CD4-positive, alpha-beta T cell treated with Interleukin-17A for 4 hours (primary cell): ENCODE measurements at regions not wholly inside any gene's neighbourhood (a gene's known extent, or its start where the extent isn't known, plus 50 kb on each side); places are given as distances from the start of the nearest gene placed in this dataset.
"Not testable (repeated sequence)": the region's sequence is repeated elsewhere in the genome, so short reads cannot be mapped to it uniquely, and the experiment has no call there.

Experiments
- DNase-seq: peaks from one replicate; pipeline ENCODE4 v3.0.0-alpha.2; 2020; ENCODE audit warnings: mixed read lengths

- DNase-seq = not testable (repeated sequence)
Observed at GRCh38 chr21:22194986-22195385, 1196.8 kb downstream of the NCAM2 start.

GRCh38 chr21:22200378-22201092, 1202.3 kb downstream of the NCAM2 start:
- no peak for DNase-seq

DNA sequence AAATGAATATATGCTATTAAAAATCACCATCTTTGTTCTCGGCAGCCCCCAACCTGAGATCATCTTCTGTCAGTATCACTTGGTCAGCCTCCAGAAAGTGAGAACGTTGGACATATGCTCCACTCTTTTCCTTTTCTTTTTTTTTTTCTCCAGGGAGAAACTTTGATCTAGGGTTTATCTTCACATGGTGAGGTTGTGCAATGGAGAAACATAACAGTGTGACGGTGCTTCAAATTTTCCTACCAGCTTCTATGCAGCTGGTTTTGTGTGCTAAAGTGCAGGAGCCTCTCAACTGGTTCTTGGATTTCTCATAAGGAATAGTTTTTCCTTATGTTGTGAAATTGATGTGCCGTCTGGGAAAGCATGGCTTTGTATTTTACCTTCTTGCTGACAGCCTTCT, 1202.9 kb downstream of the NCAM2 start:
- DNase-seq = no peak

DNA sequence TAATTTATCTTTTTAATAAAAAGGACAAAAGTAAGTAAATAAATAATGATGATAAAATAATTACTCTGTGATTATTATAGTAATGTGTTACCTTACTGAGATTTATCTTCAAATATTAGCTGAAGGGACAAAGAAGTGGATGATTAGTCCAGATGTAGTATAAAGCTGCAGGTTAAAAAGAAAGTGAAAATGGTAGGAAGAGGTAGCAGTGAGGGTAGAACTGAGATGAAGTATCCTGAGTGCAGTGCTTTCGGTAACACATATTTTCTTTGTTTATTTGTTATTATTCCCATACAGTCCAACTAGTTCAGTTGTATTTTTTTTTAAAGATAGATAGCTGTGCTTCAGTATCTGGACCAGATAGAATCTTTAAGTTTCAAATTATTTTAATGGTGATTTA, 1203.5 kb downstream of the NCAM2 start:
- DNase-seq = no peak

DNA sequence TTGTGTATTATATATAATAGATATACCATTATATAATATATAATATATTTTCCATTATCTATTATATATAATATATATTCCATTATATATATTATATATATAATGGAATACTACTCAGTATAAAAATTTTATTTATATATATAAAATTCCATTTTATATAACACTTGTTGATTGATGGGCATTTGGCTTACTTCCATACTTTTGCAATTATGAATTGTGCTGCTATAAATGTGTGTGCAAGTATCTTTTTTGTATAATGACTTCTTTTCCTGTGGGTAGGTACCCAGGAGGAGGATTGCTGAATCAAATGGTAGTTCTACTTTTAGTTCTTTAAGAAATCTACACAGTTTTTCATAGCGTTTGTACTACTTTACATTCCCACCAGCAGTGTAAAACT, 1211.1 kb downstream of the NCAM2 start:
- DNase-seq = no peak

GRCh38 chr21:22211943-22212342, 1213.7 kb downstream of the NCAM2 start:
- DNase-seq = no peak

DNA sequence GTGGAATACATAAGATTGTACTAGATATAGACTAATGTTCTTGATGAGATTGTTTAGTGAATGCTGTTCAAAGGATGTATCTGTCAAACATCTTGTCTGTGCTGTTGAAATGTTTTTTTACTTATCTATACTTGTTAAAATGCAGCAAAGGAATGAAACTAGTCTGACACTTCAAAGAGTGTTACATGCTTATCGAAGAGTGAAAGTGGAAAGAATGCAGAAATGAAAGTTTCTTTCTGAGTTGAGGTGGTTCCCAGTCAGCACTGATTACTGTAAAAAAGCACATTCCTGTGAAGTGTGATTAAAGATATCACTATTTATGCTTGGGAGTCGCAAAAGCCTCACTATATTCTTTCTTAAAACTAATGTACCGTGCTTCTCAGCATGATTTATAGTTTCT, 1225.2 kb downstream of the NCAM2 start:
- DNase-seq = no peak

DNA sequence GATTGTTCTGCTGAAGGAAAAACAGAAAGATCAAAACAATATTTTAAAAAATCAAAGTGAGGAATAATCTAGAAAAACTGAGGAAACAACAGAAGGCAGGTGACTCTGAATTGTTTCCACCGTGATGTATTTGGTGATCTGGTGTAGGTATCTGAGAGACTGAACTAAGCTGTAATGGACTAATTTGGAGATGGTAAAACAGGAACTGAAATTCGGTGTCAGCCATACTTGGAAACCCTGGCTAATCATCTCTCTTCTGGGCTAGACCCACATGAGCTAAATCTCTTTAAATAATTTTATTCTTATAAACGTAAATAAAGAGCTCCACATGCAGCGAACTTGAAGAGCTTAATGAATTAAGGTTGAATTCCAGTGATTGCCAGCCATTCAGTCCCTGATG, 1226.1 kb downstream of the NCAM2 start:
- DNase-seq = no peak

- no peak for DNase-seq
Observed at GRCh38 chr21:22225299-22225698, 1227.1 kb downstream of the NCAM2 start.

GRCh38 chr21:22231013-22231412, 1232.8 kb downstream of the NCAM2 start:
- DNase-seq = no peak

DNA sequence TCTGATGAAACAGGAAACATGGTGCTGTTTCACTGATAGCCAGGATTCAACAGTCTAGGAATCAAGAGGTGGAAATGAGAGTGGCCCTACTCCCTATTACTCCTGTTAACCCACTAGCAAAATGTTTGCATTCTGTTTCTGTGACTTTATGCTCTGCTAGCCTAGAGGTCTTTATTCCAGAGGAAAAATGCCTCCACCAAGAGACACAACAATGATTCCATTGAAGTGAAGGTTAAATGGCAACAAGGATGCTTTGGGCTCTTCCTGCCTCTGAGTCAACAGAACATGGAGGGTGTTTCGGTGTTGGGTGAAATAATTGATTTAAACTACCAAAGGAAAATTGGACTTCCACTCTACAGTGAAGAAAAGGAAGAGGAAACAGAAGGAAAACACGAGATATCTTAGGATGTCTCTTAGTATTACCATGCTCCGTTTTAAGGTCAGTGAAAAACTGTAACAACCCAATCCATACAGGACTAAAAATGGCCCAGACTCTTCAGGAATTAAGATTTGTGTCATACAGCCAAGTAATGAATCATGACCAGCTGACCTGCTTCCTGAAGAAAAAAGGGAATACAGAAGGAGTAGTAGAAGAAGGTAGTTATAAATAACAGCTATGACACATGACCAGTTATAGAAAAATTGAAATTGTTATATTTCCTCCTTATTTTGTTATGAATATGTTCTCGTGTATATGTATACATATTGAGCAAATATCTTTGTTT, 1237.8 kb downstream of the NCAM2 start:
- DNase-seq = no peak

DNA sequence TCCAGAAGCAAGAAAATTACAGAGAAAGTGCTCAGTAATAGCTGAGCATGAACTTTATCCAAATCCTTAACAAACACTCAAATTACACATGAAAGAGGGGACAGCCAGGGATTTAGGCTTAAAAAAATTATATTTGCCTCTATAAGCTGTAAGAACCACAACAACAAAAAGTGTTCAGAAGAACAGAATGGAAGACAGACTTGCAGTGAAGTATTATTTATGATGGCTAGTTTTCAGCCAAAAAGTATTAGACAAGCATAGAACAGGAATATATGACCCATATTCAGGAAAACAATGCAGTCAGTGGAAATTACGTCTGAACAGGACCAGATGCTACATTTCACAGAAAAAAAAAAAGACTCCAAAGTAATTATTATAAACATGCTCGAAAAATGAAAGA, 1246.3 kb downstream of the NCAM2 start:
- no peak for DNase-seq

- no peak for DNase-seq
Observed at GRCh38 chr21:22250355-22250754, 1252.1 kb downstream of the NCAM2 start.

GRCh38 chr21:22253761-22254160, 1255.6 kb downstream of the NCAM2 start:
- DNase-seq = no peak

DNA sequence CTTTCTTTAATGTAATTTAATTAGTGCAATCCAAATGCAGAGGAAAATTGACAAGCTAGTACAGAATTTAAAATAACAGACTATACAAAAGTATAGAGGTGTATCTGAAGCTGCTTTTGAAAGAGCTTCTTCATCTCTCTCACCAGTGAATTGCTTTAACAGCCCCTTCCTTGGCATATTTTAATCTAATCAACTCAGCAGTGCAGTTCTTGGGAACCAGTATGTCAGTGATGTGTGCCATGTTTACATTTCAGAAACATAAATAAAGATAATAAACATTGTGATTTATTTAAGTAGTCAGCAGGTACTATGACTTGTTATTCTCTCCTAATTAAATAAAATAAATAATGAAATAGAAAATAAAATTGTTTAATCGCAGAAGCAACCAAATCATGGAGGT, 1260.6 kb downstream of the NCAM2 start:
- no peak for DNase-seq

- no peak for DNase-seq
Observed at GRCh38 chr21:22260274-22260673, 1262.1 kb downstream of the NCAM2 start.

- DNase-seq = no peak
Observed at GRCh38 chr21:22263890-22264289, 1265.7 kb downstream of the NCAM2 start.

- DNase-seq = no peak
Observed at GRCh38 chr21:22277341-22277740, 1279.1 kb downstream of the NCAM2 start.

DNA sequence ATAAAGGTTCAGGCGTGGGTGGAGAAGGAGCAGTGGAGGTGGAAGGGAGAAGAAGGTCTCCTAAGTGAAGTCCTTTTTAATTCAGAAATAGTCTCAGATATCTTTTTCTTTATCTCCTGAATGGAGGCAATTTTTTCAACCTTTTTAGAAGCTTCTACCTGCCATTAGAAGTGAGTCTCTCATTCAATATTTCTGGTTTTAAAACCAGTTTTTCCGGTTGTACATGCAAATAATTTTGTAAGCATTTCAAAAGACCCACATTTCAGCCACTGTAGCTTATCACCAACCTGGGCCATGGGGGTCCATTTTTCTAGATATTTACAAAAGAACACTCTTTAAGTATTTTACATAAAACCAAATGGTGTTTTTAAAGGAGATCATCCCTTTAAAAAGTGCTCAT, 1280.2 kb downstream of the NCAM2 start:
- DNase-seq = no peak

DNA sequence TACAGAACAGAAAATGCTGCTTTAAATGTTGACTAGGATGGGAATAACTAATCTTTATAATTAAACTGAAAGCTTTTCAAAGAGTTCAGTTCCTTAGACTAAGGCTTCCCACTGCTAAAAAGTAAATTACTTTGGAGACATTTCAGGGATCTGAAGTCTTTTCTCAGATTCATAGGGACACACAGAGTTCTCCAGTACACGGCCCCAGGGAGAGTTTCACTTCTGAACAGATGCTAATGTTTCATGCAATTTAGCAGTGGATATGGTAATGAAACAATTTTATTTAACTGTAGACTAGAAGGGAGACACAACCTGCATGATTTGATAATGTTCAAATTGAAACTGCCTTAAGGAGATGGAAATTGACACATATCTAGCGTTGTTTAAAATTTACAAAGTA, 1282.6 kb downstream of the NCAM2 start:
- no peak for DNase-seq

- no peak for DNase-seq
Observed at GRCh38 chr21:22288885-22289499, 1290.8 kb downstream of the NCAM2 start.

DNA sequence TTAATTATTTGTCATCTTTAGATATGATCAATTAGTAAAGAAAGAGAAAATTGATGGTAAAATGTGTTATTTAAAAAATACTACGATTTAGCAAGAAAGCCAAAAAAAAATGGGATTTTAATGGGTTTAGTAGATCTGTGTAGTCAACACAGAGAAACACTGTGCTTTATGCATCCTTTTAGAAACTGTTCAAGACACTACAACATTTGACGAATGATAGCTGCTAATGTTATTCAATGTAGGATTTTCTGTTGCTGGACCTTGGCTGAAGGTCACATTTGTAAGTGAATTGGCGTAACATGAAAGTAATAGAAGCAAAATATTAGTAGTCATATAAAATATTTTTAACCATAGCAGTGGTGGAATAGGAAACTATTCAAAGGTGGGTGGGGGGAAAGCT, 1293.9 kb downstream of the NCAM2 start:
- no peak for DNase-seq

DNA sequence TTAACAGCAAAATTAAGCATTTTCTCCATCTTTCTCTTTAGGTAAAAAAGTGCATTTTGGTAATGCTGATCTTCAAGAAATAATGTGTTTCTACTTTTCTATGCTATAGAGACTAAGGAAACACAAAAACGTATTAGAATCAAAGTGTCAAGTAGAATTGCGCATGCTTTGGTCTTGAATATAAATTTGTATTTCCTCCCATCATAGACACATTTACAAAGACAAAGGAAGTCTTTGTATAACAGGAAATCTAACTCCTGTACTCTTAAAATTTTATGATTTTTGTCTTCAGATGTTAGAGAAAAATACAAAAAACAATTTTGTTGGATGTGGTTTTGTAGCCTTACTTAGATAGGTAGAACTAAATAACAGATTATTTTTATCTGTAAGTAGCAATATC, 1299.4 kb downstream of the NCAM2 start:
- DNase-seq = no peak

DNA sequence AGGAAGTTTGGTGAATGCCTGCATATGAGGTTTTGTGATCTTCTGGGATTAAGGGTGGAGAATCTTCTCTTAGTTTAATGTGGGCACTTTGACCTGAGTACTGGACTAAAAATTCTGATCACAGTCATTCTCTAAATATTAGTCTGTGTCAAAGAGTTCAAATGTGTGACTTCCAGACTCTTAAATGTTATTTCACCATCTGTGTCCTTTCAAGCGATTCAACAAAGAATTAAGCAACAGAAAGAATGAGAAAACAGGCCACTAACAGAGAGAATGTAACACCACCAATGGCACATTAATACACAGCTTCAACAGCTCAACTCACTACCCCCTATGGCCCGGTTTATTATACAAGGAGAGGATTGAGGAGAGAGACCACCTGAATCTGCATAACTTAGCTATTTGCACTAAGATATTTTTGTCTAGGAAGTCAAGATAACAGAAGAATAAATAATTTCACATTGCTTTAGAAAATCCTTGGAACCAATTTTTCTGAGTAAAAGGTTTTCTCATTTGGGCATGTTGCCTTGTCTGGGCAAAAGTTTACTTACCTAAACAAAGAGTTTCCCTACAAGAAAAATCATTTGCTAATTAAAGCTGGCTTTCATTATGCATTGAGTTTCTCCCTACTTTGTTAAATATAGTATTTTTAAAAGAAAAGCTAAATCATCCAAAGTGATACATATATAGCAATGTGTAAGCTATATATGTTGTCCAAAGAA, 1313.7 kb downstream of the NCAM2 start:
- DNase-seq = no peak
